ENCODE measurements at regions not wholly inside any gene's neighbourhood (a gene's known extent, or its start where the extent isn't known, plus 50 kb on each side); places are given as distances from the start of the nearest gene placed in this dataset.
"Not testable (repeated sequence)": the region's sequence is repeated elsewhere in the genome, so short reads cannot be mapped to it uniquely, and the experiment has no call there.

GRCh38 chr2:128512379-128513115 lies 193.9 kb upstream of the HS6ST1 start:
- DNase-seq (ENCODE audit: extremely low read depth in 1 of 11, low read depth in 9 of 11, low spot score in 4 of 11): no peak

- DNase-seq (ENCODE audit: extremely low read depth in 1 of 11, low read depth in 9 of 11, low spot score in 4 of 11): no peak
Measured at GRCh38 chr2:128513116-128513960, 194.7 kb upstream of the HS6ST1 start.

GRCh38 chr2:128513961-128514283 lies 195.3 kb upstream of the HS6ST1 start:
- DNase-seq (ENCODE audit: extremely low read depth in 1 of 11, low read depth in 9 of 11, low spot score in 4 of 11): no peak

- DNase-seq (ENCODE audit: extremely low read depth in 1 of 11, low read depth in 9 of 11, low spot score in 4 of 11): no peak
Measured at GRCh38 chr2:128514555-128514955, 195.9 kb upstream of the HS6ST1 start.

- no peak for DNase-seq (ENCODE audit: extremely low read depth in 1 of 11, low read depth in 9 of 11, low spot score in 4 of 11)
Measured at GRCh38 chr2:128516938-128517337, 198.3 kb upstream of the HS6ST1 start.

- DNase-seq (ENCODE audit: extremely low read depth in 1 of 11, low read depth in 9 of 11, low spot score in 4 of 11): not testable (repeated sequence)
Measured at GRCh38 chr2:128519028-128519427, 200.4 kb upstream of the HS6ST1 start.

- no peak for DNase-seq (ENCODE audit: extremely low read depth in 1 of 11, low read depth in 9 of 11, low spot score in 4 of 11)
Measured at GRCh38 chr2:128519517-128520215, 201.0 kb upstream of the HS6ST1 start.

GRCh38 chr2:128520340-128520739 lies 201.7 kb upstream of the HS6ST1 start:
- no peak for DNase-seq (ENCODE audit: extremely low read depth in 1 of 11, low read depth in 9 of 11, low spot score in 4 of 11)

- no peak for DNase-seq (ENCODE audit: extremely low read depth in 1 of 11, low read depth in 9 of 11, low spot score in 4 of 11)
Measured at GRCh38 chr2:128520791-128521190, 202.1 kb upstream of the HS6ST1 start.

- no peak for DNase-seq (ENCODE audit: extremely low read depth in 1 of 11, low read depth in 9 of 11, low spot score in 4 of 11)
Measured at GRCh38 chr2:128521482-128521881, 202.8 kb upstream of the HS6ST1 start.

GRCh38 chr2:128522829-128523228 lies 204.2 kb upstream of the HS6ST1 start:
- no peak for DNase-seq (ENCODE audit: extremely low read depth in 1 of 11, low read depth in 9 of 11, low spot score in 4 of 11)

GRCh38 chr2:128523457-128523856 lies 204.8 kb upstream of the HS6ST1 start:
- DNase-seq (ENCODE audit: extremely low read depth in 1 of 11, low read depth in 9 of 11, low spot score in 4 of 11): no peak

GRCh38 chr2:128524183-128524582 lies 205.5 kb upstream of the HS6ST1 start:
- no peak for DNase-seq (ENCODE audit: extremely low read depth in 1 of 11, low read depth in 9 of 11, low spot score in 4 of 11)

GRCh38 chr2:128525653-128526052 lies 207.0 kb upstream of the HS6ST1 start:
- DNase-seq (ENCODE audit: extremely low read depth in 1 of 11, low read depth in 9 of 11, low spot score in 4 of 11): no peak

- DNase-seq (ENCODE audit: extremely low read depth in 1 of 11, low read depth in 9 of 11, low spot score in 4 of 11): no peak
Measured at GRCh38 chr2:128526455-128526976, 207.8 kb upstream of the HS6ST1 start.

GRCh38 chr2:128528133-128528532 lies 209.5 kb upstream of the HS6ST1 start:
- DNase-seq (ENCODE audit: extremely low read depth in 1 of 11, low read depth in 9 of 11, low spot score in 4 of 11): no peak

- DNase-seq (ENCODE audit: extremely low read depth in 1 of 11, low read depth in 9 of 11, low spot score in 4 of 11): no peak
Measured at GRCh38 chr2:128530025-128530573, 211.4 kb upstream of the HS6ST1 start.

- no peak for DNase-seq (ENCODE audit: extremely low read depth in 1 of 11, low read depth in 9 of 11, low spot score in 4 of 11)
Measured at GRCh38 chr2:128531856-128532255, 213.2 kb upstream of the HS6ST1 start.

- DNase-seq (ENCODE audit: extremely low read depth in 1 of 11, low read depth in 9 of 11, low spot score in 4 of 11): no peak
Measured at GRCh38 chr2:128533101-128533500, 214.4 kb upstream of the HS6ST1 start.
